Peyer's patch (tissue), 4 donors: ENCODE measurements at regions not wholly inside any gene's neighbourhood (a gene's known extent, or its start where the extent isn't known, plus 50 kb on each side); places are given as distances from the start of the nearest gene placed in this dataset.

ENCODE experiments used
- DNase-seq, 3 donors: peaks; one replicate each; pipeline ENCODE4 v3.0.0-alpha.2; 2017 to 2019
- H3K27ac ChIP-seq, 4 donors: fragments of 200-600 bp; sonication (generic); one replicate each; pipeline ENCODE4 v1.5.1; 2016 to 2019
- H3K27me3 ChIP-seq, 2 donors: fragments of 200-600 bp; sonication (generic); one replicate each; pipeline ENCODE4 v1.5.1; 2019
- H3K36me3 ChIP-seq, 3 donors: fragments of 200-600 bp; sonication (generic); one replicate each; pipeline ENCODE4 v1.5.1; 2016 to 2019
- H3K4me1 ChIP-seq, 4 donors: fragments of 200-600 bp; sonication (generic); one replicate each; pipeline ENCODE4 v1.5.1; 2016 to 2019
- H3K4me3 ChIP-seq, 4 donors: fragments of 200-600 bp; sonication (generic); 1 replicate in 3 of 4; 2 replicates in 1 of 4; pipeline ENCODE4 v1.5.1; 2016 to 2019; ENCODE audit warnings: mild to moderate bottlenecking in 1 of 4
- H3K9me3 ChIP-seq, 4 donors: fragments of 200-600 bp; sonication (generic); one replicate each; pipeline ENCODE4 v1.5.1; 2016 to 2019; ENCODE audit warnings: mild to moderate bottlenecking in 1 of 4
- POLR2A ChIP-seq, 2 donors: fragments of 450-650 bp; IDR thresholded peaks; one replicate each; pipeline ENCODE4 v1.5.1; 2017; ENCODE audit warnings: antibody characterized with exemption in 2 of 2, mild to moderate bottlenecking in 2 of 2, moderate library complexity in 2 of 2
- TF ChIP-seq, protein P1 (sequence below), 6 experiments: fragments of 450-650 bp in 4 of 6; fragments of 200-600 bp in 2 of 6; sonication (generic) in 1 of 6; IDR thresholded peaks; one replicate each; pipeline ENCODE4 v1.5.1; 2017 to 2019; ENCODE audit warnings: antibody characterized with exemption in 6 of 6, mild to moderate bottlenecking in 3 of 6, moderate library complexity in 1 of 6

DNA sequence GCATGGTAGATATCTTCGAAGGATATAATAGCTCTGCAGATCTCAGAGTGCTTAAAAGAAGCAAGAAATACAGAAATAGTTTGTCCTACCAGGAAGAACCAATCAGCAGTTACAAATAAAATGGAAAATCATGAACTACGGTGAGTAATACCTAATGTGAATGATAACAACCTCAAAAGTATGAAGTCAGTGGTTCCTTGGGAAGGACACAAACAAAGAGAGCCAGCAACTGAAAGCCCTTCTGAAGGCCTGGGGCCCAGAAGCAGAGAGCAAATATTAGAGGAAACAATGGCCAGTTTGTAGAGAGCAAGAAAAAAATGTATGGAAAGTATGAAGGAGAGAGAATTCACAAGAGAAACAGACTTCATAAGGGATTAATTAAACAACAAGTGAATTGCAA is 226.8 kb upstream of the CHST9 start:
- H3K27ac ChIP-seq, result no peak overlapping the region
- no peak for DNase-seq
- TF ChIP-seq, protein P1, sequence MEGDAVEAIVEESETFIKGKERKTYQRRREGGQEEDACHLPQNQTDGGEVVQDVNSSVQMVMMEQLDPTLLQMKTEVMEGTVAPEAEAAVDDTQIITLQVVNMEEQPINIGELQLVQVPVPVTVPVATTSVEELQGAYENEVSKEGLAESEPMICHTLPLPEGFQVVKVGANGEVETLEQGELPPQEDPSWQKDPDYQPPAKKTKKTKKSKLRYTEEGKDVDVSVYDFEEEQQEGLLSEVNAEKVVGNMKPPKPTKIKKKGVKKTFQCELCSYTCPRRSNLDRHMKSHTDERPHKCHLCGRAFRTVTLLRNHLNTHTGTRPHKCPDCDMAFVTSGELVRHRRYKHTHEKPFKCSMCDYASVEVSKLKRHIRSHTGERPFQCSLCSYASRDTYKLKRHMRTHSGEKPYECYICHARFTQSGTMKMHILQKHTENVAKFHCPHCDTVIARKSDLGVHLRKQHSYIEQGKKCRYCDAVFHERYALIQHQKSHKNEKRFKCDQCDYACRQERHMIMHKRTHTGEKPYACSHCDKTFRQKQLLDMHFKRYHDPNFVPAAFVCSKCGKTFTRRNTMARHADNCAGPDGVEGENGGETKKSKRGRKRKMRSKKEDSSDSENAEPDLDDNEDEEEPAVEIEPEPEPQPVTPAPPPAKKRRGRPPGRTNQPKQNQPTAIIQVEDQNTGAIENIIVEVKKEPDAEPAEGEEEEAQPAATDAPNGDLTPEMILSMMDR (IDR thresholded peaks at IDR 0.05), result no peak
- no peak for TF ChIP-seq POLR2A (IDR thresholded peaks at IDR 0.05)
- H3K4me1 ChIP-seq, result no peaks in the 10 kb centered on the region
- no peak overlapping the region for H3K4me3 ChIP-seq
- H3K27me3 ChIP-seq, result no peaks in the 10 kb centered on the region
- H3K9me3 ChIP-seq, result no peaks in the 10 kb centered on the region
- H3K36me3 ChIP-seq, result no peaks in the 10 kb centered on the region

DNA sequence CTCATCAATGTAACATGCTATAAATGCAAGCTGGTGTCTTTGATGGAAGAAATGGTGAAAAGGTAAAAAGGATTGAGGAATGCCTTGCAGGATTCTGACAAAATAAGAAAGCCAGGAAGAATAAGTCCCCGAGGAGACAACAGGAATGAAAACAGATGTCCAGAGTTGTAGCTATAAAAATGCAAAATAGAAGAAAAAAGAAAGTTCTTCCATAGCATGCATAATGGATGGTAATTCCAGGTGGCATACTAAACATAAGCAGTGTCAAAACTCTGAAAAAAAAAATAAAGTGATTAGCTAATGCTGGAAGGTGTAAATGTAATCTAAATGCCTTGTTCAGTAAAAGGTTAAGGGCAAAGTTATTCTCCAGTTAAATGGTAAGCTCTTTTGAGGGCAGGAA is 225.9 kb upstream of the CHST9 start:
- no peaks in the 10 kb centered on the region for H3K9me3 ChIP-seq
- no peak overlapping the region for H3K27ac ChIP-seq
- H3K36me3 ChIP-seq, result no peaks in the 10 kb centered on the region
- H3K4me3 ChIP-seq, result no peak overlapping the region
- DNase-seq, result no peak
- no peaks in the 10 kb centered on the region for H3K27me3 ChIP-seq
- no peaks in the 10 kb centered on the region for H3K4me1 ChIP-seq
- TF ChIP-seq, protein P1 (IDR thresholded peaks at IDR 0.05), result no peak
- TF ChIP-seq POLR2A (IDR thresholded peaks at IDR 0.05), result no peak

DNA sequence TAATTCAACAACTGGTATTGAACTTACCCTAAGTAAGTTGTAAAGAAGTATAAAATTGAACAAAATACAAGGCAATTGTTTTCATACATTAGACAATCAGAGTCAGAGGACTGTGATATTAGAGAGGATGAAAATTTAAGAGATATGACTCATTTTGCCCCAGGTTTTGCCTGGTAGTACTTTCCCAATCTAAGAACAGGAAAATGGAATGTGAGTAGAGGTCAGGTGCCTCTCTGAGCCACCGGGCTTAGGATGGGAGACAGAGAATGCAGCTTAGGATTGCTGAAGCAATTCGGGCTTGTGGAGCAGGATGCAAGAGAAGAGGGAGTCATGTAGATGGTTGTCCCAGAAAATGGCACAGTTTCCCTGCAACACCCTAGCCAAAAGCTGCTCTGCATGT is 219.7 kb upstream of the CHST9 start:
- H3K27me3 ChIP-seq, result no peaks in the 10 kb centered on the region
- no peaks in the 10 kb centered on the region for H3K36me3 ChIP-seq
- TF ChIP-seq, protein P1 (IDR thresholded peaks at IDR 0.05), result no peak
- TF ChIP-seq POLR2A (IDR thresholded peaks at IDR 0.05), result no peak
- no peak overlapping the region for H3K27ac ChIP-seq
- H3K4me3 ChIP-seq, result no peak overlapping the region
- DNase-seq, result no peak
- no peaks in the 10 kb centered on the region for H3K9me3 ChIP-seq
- no peaks in the 10 kb centered on the region for H3K4me1 ChIP-seq

DNA sequence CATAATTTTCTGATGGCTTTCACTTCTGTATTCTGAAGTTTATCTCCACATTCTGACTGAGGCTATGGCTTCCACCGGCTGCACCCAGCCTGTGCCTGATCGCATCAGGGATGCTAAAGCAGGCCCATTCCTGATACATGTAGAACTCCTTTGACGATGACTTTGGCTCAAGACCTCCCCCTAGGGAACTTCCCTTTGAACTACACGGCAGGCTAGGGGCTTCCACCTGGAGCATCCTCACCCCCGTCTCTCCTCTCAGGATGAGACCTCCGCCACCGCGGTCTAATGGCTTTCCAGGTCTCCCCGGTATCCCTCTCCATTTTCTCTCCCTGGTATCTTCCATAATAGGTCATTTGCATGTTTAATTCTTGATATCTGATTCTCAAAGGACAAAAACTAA is 214.9 kb upstream of the CHST9 start:
- Histone ChIP-seq H3K27ac (no peak overlapping the region), H3K36me3 (no peaks in the 10 kb centered on the region), H3K4me1 (no peaks in the 10 kb centered on the region), H3K4me3 (no peak overlapping the region), H3K9me3 (no peaks in the 10 kb centered on the region), H3K27me3 (no peaks in the 10 kb centered on the region)
- no peak for DNase-seq
- TF ChIP-seq, protein P1 (IDR thresholded peaks at IDR 0.05), result no peak
- TF ChIP-seq POLR2A (IDR thresholded peaks at IDR 0.05), result no peak

DNA sequence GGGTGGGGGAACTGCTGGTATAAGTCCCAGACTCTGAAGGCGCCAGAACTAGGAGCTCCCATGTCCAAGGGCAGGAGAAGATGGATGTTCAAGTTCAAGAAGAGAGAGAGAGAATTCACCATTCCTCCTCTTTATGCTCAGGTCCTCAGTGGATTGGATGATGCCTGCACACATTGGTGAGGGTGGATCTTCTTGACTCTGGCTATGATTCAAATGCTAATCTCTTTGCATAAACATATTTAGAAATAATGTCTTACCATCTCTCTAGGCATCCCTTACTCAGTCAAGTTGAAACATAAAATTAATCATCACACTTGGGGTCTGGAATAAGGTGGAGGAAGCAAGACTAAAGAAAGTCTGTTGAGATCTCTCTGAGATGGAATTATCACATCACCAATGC is 210.6 kb upstream of the CHST9 start:
- Histone ChIP-seq H3K27me3 (no peaks in the 10 kb centered on the region), H3K36me3 (no peaks in the 10 kb centered on the region), H3K4me1 (no peaks in the 10 kb centered on the region), H3K4me3 (no peak overlapping the region), H3K27ac (no peak overlapping the region), H3K9me3 (no peaks in the 10 kb centered on the region)
- no peak for DNase-seq
- TF ChIP-seq, protein P1 (IDR thresholded peaks at IDR 0.05), result no peak

DNA sequence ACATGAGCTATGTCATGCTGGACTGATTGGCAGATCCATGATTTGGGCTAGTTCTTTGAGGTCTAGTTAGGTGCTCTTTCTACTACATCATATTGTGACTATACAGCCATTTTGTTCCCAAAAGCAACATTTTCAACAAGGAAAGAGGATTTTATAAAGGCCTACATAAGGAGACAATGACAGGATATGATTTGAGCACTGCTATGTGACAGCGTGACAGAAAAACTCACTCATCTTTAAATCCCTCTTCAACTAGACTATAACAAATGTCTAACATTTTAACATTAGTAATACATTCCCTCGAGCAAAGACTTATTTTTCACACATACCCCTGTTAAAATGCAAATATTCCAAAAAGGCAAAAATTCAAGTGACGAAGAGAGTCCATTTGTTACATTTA is 209.6 kb upstream of the CHST9 start:
- Histone ChIP-seq H3K27ac (no peak overlapping the region), H3K27me3 (no peaks in the 10 kb centered on the region), H3K4me3 (no peak overlapping the region), H3K36me3 (no peaks in the 10 kb centered on the region), H3K9me3 (no peaks in the 10 kb centered on the region), H3K4me1 (no peaks in the 10 kb centered on the region)
- no peak for DNase-seq
- TF ChIP-seq, protein P1 (IDR thresholded peaks at IDR 0.05), result no peak
- no peak for TF ChIP-seq POLR2A (IDR thresholded peaks at IDR 0.05)
